Vagina (tissue), 2 donors: ENCODE measurements at regions not wholly inside any gene's neighbourhood (a gene's known extent, or its start where the extent isn't known, plus 50 kb on each side); places are given as distances from the start of the nearest gene placed in this dataset.

ENCODE experiments used
- DNase-seq, 2 donors: peaks; one replicate each; pipeline ENCODE4 v3.0.0-alpha.2; 2017; ENCODE audit errors: extremely low spot score in 2 of 2
- H3K27ac ChIP-seq: fragments of 200-600 bp; sonication (generic); one replicate; pipeline ENCODE4 v1.5.1; 2019
- H3K27me3 ChIP-seq: fragments of 200-600 bp; sonication (generic); one replicate; pipeline ENCODE4 v1.5.1; 2019
- H3K36me3 ChIP-seq, 2 donors: fragments of 200-600 bp; sonication (generic); one replicate each; pipeline ENCODE4 v1.5.1; 2017 to 2019
- H3K4me1 ChIP-seq: fragments of 200-600 bp; sonication (generic); one replicate; pipeline ENCODE4 v1.5.1; 2019
- H3K4me3 ChIP-seq, 2 donors: fragments of 200-600 bp; sonication (generic); 1 replicate in 1 of 2; 2 replicates in 1 of 2; pipeline ENCODE4 v1.5.1; 2016 to 2019
- H3K9me3 ChIP-seq: fragments of 200-600 bp; sonication (generic); one replicate; pipeline ENCODE4 v1.5.1; 2019
- CTCF ChIP-seq, 3 experiments: fragments of 450-650 bp in 2 of 3; fragments of 200-600 bp in 1 of 3; sonication (generic) in 1 of 3; IDR thresholded peaks; one replicate each; pipeline ENCODE4 v1.5.1; 2017 to 2019; ENCODE audit warnings: antibody characterized with exemption in 3 of 3, mild to moderate bottlenecking in 2 of 3, moderate library complexity in 2 of 3
- POLR2A ChIP-seq, 2 donors: fragments of 450-650 bp; IDR thresholded peaks; one replicate each; pipeline ENCODE4 v1.6.1; 2017; ENCODE audit warnings: antibody characterized with exemption in 2 of 2, mild to moderate bottlenecking in 2 of 2, moderate library complexity in 2 of 2
- POLR2AphosphoS5 ChIP-seq, 2 donors: sonication (generic); formaldehyde crosslinking; IDR thresholded peaks; one replicate each; pipeline ENCODE4 v1.9.0; 2017; ENCODE audit warnings: antibody characterized with exemption in 2 of 2, mild to moderate bottlenecking in 2 of 2, low read depth in 1 of 2; ENCODE audit not compliant: insufficient read depth in 1 of 2
- intact Hi-C: fragments of 100-400 bp; cut with DNase I; formaldehyde crosslinking; loops from one replicate; pipeline ENCODE4 v1.15.1; 2023

- Histone ChIP-seq H3K9me3 (no peaks in the 10 kb centered on the region), H3K4me1 (no peaks in the 10 kb centered on the region), H3K27ac (no peak overlapping the region), H3K4me3 (no peak overlapping the region), H3K27me3 (no peaks in the 10 kb centered on the region), H3K36me3 (no peaks in the 10 kb centered on the region)
- TF ChIP-seq POLR2A (IDR thresholded peaks at IDR 0.05) (no peak), POLR2AphosphoS5 (IDR thresholded peaks at IDR 0.05; ENCODE audit: insufficient read depth in 1 of 2, low read depth in 1 of 2) (no peak), CTCF (IDR thresholded peaks at IDR 0.05) (no peak)
- DNase-seq = no peak
- intact Hi-C loops = no loop called here
These were observed 133.1 kb upstream of the PRDM1 start for GRCh38 chr6:105952772-105953690.

- TF ChIP-seq POLR2A (IDR thresholded peaks at IDR 0.05) (no peak), CTCF (IDR thresholded peaks at IDR 0.05) (no peak), POLR2AphosphoS5 (IDR thresholded peaks at IDR 0.05; ENCODE audit: insufficient read depth in 1 of 2, low read depth in 1 of 2) (no peak)
- intact Hi-C loops = no loop called here
- Histone ChIP-seq H3K36me3 (no peaks in the 10 kb centered on the region), H3K4me1 (no peaks in the 10 kb centered on the region), H3K9me3 (no peaks in the 10 kb centered on the region), H3K4me3 (no peak overlapping the region), H3K27ac (no peak overlapping the region), H3K27me3 (no peaks in the 10 kb centered on the region)
- no peak for DNase-seq
These were observed 133.8 kb upstream of the PRDM1 start for GRCh38 chr6:105952326-105952725.

GRCh38 chr6:105951322-105951721 lies 134.8 kb upstream of the PRDM1 start:
- Histone ChIP-seq H3K27me3 (no peaks in the 10 kb centered on the region), H3K4me1 (no peaks in the 10 kb centered on the region), H3K9me3 (no peaks in the 10 kb centered on the region), H3K27ac (no peak overlapping the region), H3K36me3 (no peaks in the 10 kb centered on the region), H3K4me3 (no peak overlapping the region)
- DNase-seq = no peak
- intact Hi-C loops = no loop called here
- no peak for TF ChIP-seq POLR2AphosphoS5 (IDR thresholded peaks at IDR 0.05; ENCODE audit: insufficient read depth in 1 of 2, low read depth in 1 of 2)
- TF ChIP-seq POLR2A (IDR thresholded peaks at IDR 0.05) = no peak

- intact Hi-C loops = no loop called here
- Histone ChIP-seq H3K27me3 (no peaks in the 10 kb centered on the region), H3K4me3 (no peak overlapping the region), H3K36me3 (no peaks in the 10 kb centered on the region), H3K4me1 (no peaks in the 10 kb centered on the region), H3K27ac (no peak overlapping the region), H3K9me3 (no peaks in the 10 kb centered on the region)
- TF ChIP-seq CTCF (IDR thresholded peaks at IDR 0.05) (no peak), POLR2AphosphoS5 (IDR thresholded peaks at IDR 0.05; ENCODE audit: insufficient read depth in 1 of 2, low read depth in 1 of 2) (no peak), POLR2A (IDR thresholded peaks at IDR 0.05) (no peak)
- no peak for DNase-seq
These were observed 136.3 kb upstream of the PRDM1 start for GRCh38 chr6:105949869-105950268.

- TF ChIP-seq CTCF (IDR thresholded peaks at IDR 0.05) (no peak), POLR2A (IDR thresholded peaks at IDR 0.05) (no peak), POLR2AphosphoS5 (IDR thresholded peaks at IDR 0.05; ENCODE audit: insufficient read depth in 1 of 2, low read depth in 1 of 2) (no peak)
- H3K27me3 ChIP-seq = no peaks in the 10 kb centered on the region
- H3K36me3 ChIP-seq = no peaks in the 10 kb centered on the region
- intact Hi-C loops = no loop called here
- H3K9me3 ChIP-seq = no peaks in the 10 kb centered on the region
- DNase-seq = no peak
- H3K4me1 ChIP-seq = no peaks in the 10 kb centered on the region
- no peak overlapping the region for H3K4me3 ChIP-seq
- H3K27ac ChIP-seq = no peak overlapping the region
These were observed 142.6 kb upstream of the PRDM1 start for GRCh38 chr6:105943514-105943913.
